ENCODE measurements at regions not wholly inside any gene's neighbourhood (a gene's known extent, or its start where the extent isn't known, plus 50 kb on each side); places are given as distances from the start of the nearest gene placed in this dataset.
"Not testable (repeated sequence)": the region's sequence is repeated elsewhere in the genome, so short reads cannot be mapped to it uniquely, and the experiment has no call there.

GRCh38 chr18:51340332-51340731, 142.9 kb upstream of the MEX3C start:
- DNase-seq (ENCODE audit: low read depth, low spot score), result no peak
- Mint-ChIP-seq H3K4me3 (no peak overlapping the region), H3K4me1 (no peaks in the 10 kb centered on the region), H3K27ac (ENCODE audit: unreplicated experiment) (no peak overlapping the region), H3K27me3 (ENCODE audit: low read depth) (no peaks in the 10 kb centered on the region), H3K9me3 (peaks cover 2% of the 10 kb centered on the region), H3K36me3 (ENCODE audit: low read depth) (no peaks in the 10 kb centered on the region)
- TF ChIP-seq CTCF (conservative IDR thresholded peaks at IDR 0.05), result no peak

DNA sequence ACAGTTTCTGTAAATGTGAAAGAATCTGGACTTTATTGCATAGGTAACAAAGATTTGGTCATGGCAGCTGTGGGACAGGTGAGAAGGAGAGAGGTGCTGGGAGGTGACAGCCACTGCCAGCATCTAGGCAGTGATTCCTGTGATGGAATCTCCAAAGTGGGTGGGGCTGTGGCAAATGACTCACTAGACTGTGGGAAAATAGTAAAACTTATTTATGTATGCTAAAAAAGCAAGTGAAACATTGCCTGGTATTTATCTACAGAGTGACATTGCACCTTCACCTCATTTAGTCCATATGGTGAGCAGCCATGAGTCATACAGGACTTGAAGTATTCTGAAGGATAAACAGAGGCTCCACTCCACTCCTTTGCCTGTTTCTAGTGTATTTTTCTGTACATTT, 145.3 kb upstream of the MEX3C start:
- no peaks in the 10 kb centered on the region for H3K27me3 Mint-ChIP-seq (ENCODE audit: low read depth)
- DNase-seq (ENCODE audit: low read depth, low spot score), result no peak
- H3K27ac Mint-ChIP-seq (ENCODE audit: unreplicated experiment), result no peak overlapping the region
- TF ChIP-seq CTCF (conservative IDR thresholded peaks at IDR 0.05), result no peak
- H3K4me1 Mint-ChIP-seq, result no peaks in the 10 kb centered on the region
- H3K4me3 Mint-ChIP-seq, result no peak overlapping the region
- no peaks in the 10 kb centered on the region for H3K36me3 Mint-ChIP-seq (ENCODE audit: low read depth)
- H3K9me3 Mint-ChIP-seq, result no peaks in the 10 kb centered on the region

DNA sequence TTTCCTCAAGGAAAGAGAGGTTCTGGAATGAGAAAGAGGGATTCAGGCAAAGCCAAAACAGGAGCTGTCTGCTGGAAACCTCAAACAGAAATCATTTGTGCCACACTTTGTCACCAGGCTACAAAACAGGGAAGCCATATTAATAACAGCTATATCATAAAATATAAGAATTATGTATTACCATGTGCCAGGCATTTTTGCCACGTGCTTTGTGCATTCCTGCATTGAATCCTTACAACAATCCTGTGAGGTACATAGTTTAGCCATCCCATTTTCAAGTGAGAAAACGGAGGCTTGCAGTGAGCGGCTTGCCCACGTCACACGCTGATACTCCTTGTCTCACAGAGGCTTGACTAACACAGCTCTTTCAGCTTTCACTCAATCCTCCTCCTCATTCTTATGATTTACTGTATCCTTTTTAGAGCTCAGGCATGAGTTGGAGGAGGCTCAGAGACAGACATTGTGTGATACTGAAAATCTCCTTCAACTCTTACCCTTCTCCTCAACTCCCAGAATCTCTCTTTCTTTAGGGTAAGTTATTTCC, 148.4 kb upstream of the MEX3C start:
- Mint-ChIP-seq H3K4me1 (no peaks in the 10 kb centered on the region), H3K27ac (ENCODE audit: unreplicated experiment) (no peak overlapping the region), H3K27me3 (ENCODE audit: low read depth) (no peaks in the 10 kb centered on the region), H3K4me3 (no peak overlapping the region), H3K36me3 (ENCODE audit: low read depth) (no peaks in the 10 kb centered on the region), H3K9me3 (no peaks in the 10 kb centered on the region)
- DNase-seq (ENCODE audit: low read depth, low spot score), result no peak
- no peak for TF ChIP-seq CTCF (conservative IDR thresholded peaks at IDR 0.05)

GRCh38 chr18:51346404-51346803, 148.9 kb upstream of the MEX3C start:
- H3K27me3 Mint-ChIP-seq (ENCODE audit: low read depth), result no peaks in the 10 kb centered on the region
- no peaks in the 10 kb centered on the region for H3K4me1 Mint-ChIP-seq
- H3K27ac Mint-ChIP-seq (ENCODE audit: unreplicated experiment), result no peak overlapping the region
- no peak overlapping the region for H3K4me3 Mint-ChIP-seq
- H3K9me3 Mint-ChIP-seq, result no peaks in the 10 kb centered on the region
- H3K36me3 Mint-ChIP-seq (ENCODE audit: low read depth), result no peaks in the 10 kb centered on the region
- no peak for TF ChIP-seq CTCF (conservative IDR thresholded peaks at IDR 0.05)
- DNase-seq (ENCODE audit: low read depth, low spot score), result no peak

DNA sequence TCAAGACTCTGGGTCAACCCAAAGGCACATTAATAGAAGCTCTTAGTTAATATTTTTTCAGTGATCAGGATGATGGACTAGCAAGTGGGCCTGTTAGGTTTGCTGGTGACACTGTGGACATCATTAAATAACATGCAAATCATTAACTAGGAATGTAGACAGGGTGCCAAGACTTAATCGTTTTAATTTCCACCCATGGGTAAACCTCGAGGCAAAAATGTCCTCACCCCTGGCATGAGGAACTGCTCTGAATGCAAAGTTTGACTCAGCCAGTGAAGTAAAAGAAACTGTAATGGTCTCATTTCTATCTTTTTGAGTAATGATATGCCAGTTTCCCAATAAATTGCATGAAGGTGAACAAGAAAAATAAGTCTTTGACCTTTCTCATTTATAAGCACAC, 152.6 kb upstream of the MEX3C start:
- Mint-ChIP-seq H3K9me3 (no peaks in the 10 kb centered on the region), H3K27ac (ENCODE audit: unreplicated experiment) (no peak overlapping the region), H3K4me3 (no peak overlapping the region), H3K27me3 (ENCODE audit: low read depth) (no peaks in the 10 kb centered on the region), H3K4me1 (no peaks in the 10 kb centered on the region), H3K36me3 (ENCODE audit: low read depth) (no peaks in the 10 kb centered on the region)
- DNase-seq (ENCODE audit: low read depth, low spot score), result no peak
- no peak for TF ChIP-seq CTCF (conservative IDR thresholded peaks at IDR 0.05)

GRCh38 chr18:51355841-51356240, 158.4 kb upstream of the MEX3C start:
- Mint-ChIP-seq H3K27me3 (ENCODE audit: low read depth) (no peaks in the 10 kb centered on the region), H3K36me3 (ENCODE audit: low read depth) (no peaks in the 10 kb centered on the region), H3K4me3 (no peak overlapping the region), H3K9me3 (no peaks in the 10 kb centered on the region), H3K27ac (ENCODE audit: unreplicated experiment) (no peak overlapping the region), H3K4me1 (peaks cover under 1% of the 10 kb centered on the region)
- no peak for TF ChIP-seq CTCF (conservative IDR thresholded peaks at IDR 0.05)
- no peak for DNase-seq (ENCODE audit: low read depth, low spot score)

- not testable (repeated sequence) for H3K4me3 Mint-ChIP-seq; H3K27ac Mint-ChIP-seq (ENCODE audit: unreplicated experiment); H3K9me3 Mint-ChIP-seq; DNase-seq (ENCODE audit: low read depth, low spot score); H3K36me3 Mint-ChIP-seq (ENCODE audit: low read depth); H3K27me3 Mint-ChIP-seq (ENCODE audit: low read depth)
- H3K4me1 Mint-ChIP-seq, result peaks cover 18% of the 10 kb centered on the region
These were observed 162.8 kb upstream of the MEX3C start for GRCh38 chr18:51360301-51360700.
